ENCODE measurements at regions not wholly inside any gene's neighbourhood (a gene's known extent, or its start where the extent isn't known, plus 50 kb on each side); places are given as distances from the start of the nearest gene placed in this dataset.

- TF ChIP-seq SUZ12 (IDR thresholded peaks at IDR 0.05) (no peak), NFRKB (IDR thresholded peaks at IDR 0.05) (no peak), TARDBP (IDR thresholded peaks at IDR 0.05) (no peak), FOXK2 (IDR thresholded peaks at IDR 0.05) (no peak), ELF4 (IDR thresholded peaks at IDR 0.05) (no peak), SP1 (IDR thresholded peaks at IDR 0.05) (no peak), FOXA1 (IDR thresholded peaks at IDR 0.05) (no peak)
Observed at GRCh38 chr5:137566118-137566541, 67.0 kb upstream of the SPOCK1 start.

Data from HEK293T (cell line).